ENCODE measurements at regions not wholly inside any gene's neighbourhood (a gene's known extent, or its start where the extent isn't known, plus 50 kb on each side); places are given as distances from the start of the nearest gene placed in this dataset.

- TF ChIP-seq POLR2A (IDR thresholded peaks at IDR 0.05) (no peak), CTCF (IDR thresholded peaks at IDR 0.05) (no peak)
Measured at GRCh38 chr10:78964952-78965633, 103.7 kb upstream of the ZMIZ1 start.

Data from tibial nerve (tissue), 3 donors.